Dermis blood vessel endothelial cell (primary cell): ENCODE measurements at regions not wholly inside any gene's neighbourhood (a gene's known extent, or its start where the extent isn't known, plus 50 kb on each side); places are given as distances from the start of the nearest gene placed in this dataset.

Experiments used
- DNase-seq: peaks from one replicate; pipeline ENCODE4 v3.0.0; 2010

DNA sequence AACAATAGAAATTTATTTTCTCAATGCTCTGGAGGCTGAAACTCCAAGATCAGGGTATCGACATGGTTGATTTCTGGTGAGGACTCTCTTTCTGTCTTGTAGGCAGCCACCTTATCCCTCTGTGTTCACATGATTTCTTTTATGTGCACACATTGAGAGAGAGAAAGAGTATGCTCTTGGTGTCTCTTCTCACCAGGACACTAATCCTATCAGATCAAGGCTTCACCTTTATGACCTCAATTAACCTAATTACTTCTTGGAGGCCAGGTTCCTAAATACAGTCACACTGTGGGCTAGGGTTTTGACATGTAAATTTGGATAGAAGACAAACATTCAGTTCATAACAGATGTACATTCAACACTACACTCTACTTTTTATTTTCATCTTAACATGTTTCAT, 1094.2 kb upstream of the ADGRL2 start:
- no peak for DNase-seq

DNA sequence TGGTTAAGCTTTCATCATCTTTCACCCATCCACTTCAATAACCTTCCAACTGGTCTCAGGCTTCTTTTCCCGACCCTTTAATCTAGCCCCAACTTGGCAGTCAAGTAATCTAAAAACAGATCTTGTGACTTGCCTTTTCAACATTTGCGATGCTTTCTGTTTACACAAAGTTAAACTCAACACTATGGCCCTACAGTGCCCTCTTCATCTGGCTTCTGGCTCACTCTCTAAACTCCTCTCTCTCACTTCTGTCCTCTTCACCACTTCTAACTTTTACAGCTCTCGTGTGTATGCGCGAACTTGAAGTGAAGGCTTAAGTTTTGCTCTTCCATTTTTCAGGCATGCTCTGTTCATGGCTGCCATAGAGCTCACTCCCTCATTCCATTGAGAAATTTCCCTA, 1122.3 kb upstream of the ADGRL2 start:
- no peak for DNase-seq

DNA sequence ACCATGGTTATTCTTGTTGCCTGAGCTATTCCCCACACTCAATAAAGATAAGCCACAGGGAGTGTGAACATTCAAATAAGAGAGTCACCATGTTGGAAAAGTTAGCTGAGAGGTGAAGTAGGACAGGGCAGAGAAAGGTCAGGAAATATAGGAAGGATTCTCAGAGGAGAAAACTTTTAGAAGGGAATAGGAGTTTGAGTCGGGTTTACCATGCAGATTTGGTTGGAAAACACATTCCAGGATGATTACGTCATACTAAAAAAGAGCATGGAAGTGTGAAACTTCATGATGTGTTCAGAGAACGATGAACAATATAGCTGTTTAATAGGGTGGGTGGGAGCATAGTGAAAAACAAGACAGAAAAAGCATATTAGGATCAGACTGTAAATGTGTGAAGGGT, 1125.3 kb upstream of the ADGRL2 start:
- no peak for DNase-seq

DNA sequence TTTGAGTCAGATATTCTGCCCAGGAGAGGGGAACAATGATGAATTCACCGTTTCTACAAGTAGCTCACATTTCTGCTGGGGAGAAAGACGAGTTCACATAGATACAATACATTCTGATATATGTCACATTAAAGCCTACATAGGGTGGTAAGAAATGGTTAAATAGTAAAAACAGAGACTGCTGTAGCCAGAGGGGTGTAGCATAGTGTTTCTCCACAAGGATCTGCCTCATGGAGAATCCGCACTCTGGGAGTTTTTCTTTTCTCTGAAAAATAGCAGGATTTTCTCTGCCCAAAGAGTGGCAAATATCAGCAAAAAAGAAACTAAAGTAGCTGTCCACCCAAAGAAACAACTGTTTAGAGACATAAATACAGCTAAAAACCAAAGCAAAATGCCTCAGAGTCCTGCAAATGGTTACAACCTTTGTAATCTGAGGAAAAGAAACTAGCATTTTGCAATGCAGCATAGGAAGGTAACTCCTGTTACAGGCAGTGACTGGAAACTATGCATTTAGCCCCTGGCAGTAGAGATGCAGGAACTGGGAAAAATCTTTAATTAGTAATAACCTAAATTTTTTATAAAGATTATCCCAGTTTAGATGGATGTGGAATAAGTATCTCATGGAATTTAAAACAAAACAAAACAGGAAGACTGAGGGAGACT, 1126.7 kb upstream of the ADGRL2 start:
- no peak for DNase-seq

DNA sequence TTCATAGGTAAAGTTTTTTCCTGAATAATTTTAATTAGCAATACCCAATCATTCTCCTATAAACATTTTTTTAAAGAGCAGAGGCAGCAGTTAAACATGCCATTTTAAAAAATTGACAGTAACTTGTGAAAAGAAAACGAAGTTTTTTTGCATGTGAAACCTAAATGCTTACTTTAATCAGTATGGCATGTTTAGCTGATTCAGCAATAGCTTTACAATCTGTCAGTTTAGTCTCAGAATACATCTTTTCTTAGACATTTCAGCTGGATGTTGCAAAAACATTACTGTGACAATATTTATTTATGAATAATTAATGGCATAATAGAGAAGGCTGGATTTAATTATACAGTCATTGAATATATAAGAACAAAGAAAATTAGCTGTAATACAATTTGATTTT, 1132.4 kb upstream of the ADGRL2 start:
- no peak for DNase-seq

DNA sequence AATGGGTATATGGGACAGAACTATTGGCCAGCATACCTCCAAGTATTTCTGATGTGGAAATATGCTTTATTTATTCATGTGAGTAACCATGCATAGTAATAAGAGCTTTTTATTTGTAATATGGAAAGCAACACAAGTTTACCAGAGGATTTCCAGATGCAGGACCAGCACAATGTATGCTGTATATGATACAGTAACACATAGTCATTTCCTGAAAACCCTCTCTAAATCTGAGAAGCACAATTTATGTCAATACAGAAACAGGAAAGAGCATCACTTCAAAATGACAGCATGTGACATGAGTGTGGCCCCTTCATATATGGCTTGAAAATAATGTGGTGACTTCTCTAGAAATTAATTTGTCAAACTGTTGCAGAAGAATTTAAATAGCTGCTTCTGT, 1134.7 kb upstream of the ADGRL2 start:
- DNase-seq: no peak

DNA sequence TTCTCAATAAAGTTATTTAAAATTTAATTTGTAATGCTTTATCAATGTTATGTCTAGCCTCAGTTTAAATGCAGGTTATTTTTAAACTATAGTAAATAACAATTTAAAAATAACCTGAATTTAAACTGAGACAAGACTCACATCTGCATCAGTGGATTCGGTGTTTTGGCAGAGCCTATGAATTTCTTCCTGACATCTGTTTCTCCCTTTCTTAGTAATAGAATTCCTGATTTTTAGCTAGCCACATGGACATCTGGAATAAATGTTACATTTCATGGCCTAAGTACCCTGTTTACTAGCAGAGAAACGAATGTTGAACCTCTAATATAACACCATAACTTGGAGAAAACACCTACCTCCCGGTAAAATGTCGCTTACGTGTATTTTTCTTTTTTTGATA, 1141.6 kb upstream of the ADGRL2 start:
- DNase-seq: no peak

DNA sequence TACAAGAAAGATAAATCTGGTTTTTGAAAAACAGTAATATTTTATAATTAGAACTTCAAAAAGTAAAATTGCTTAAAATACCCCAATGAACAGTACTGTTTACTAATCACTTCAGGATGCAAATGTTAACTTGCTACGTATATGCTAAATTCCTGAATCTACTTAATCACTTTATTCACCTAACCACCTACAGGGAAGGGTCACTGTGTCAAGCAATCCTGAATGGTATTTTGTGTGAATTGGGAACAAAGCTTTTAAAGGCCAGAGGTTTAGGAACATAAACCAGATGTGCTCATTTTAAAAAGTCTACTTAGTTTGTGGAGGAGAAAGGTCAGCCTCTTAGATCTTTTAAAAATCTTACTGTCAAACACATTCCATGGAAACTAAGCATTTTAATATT, 1143.0 kb upstream of the ADGRL2 start:
- no peak for DNase-seq

DNA sequence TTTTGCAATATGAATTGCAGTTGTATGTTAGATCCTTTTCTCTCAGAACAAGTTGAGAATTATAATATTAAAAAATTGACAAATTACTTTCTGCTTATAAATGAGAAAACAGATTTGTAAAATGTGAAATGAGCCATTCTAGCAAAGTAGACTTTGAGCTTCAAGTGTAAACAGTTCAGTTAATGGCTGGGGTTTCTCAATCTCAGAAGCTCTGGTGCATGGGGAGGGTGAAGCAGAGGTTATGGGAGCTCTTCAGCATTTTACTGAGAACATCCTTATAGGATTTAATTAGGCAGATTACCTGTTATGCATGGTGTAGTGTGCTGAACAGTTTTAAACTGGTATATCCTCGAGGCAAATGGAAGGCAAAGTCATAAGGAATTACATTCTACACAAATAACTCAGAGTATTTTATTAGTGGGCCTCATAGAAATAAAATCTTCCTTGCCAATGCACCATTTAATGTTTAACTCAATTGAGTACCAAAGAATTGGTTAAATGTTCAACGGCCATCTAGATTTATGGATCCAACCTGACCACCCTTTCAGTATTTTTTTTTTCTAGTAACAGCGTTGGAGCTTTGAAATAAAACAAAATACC, 1143.6 kb upstream of the ADGRL2 start:
- DNase-seq: no peak

DNA sequence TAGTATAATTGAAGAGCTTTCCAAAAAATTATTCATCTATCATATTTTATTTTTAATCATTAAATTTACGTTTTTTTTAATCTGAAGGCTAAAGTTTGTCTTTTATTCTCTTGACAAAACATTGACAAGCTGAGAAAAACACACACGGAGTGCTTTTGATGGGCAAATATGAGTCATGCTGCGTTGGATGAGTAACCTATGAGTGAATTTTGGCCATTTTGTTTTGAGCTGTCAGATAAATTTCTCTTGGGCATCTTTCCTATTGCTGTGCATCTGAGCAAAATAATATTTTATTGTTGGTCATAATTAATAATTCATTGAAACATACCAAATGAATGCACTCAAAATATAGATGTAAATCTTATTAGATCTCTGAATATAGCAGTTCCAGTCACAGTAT, 1144.1 kb upstream of the ADGRL2 start:
- no peak for DNase-seq

DNA sequence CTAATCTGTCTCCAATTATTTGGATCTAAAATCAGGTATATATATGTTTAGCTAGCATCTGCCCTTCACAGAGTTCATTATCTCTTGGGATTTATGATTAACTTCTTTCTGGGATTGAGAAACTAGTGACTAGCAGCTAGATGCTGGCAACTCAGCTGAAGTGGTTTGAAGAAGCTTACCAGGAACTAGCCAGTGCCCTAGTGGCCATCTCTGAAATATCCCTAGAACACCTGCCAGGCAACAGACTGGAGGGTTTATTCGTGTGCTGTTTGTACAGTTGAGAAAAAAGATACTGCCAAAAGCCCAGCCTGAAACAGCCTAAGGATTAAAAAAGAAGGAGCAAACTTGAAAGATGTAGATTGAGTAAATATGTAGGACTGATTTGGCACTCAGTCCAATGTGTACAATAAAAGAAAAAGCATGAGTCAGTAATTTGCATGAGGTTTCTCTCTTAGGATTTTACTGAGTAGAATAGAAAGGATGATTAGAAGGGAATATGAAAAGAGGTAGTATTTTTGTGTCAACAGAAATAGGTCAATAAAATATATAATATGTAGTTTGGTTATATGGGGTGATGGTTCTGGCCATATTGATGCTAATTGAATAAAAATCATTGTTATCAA, 1144.6 kb upstream of the ADGRL2 start:
- no peak for DNase-seq

DNA sequence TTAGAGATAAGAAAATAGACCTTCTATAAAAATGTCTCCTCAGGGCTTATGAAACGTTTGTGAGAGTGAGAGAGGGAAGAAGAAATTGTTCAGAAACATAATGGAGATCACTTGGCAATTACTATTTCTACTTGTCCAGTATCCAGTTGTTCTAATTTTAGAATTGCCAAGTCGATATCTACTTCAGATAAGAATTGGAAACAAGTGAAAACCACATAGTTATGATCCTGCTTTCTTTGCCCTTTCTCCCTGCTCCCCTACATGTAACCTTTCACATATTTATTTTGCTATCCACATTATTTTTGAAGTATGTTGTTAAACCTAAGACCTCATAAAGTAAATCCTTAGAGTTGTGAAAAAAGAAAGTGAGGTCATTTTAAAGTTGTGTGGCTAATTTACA, 1154.7 kb upstream of the ADGRL2 start:
- no peak for DNase-seq

DNA sequence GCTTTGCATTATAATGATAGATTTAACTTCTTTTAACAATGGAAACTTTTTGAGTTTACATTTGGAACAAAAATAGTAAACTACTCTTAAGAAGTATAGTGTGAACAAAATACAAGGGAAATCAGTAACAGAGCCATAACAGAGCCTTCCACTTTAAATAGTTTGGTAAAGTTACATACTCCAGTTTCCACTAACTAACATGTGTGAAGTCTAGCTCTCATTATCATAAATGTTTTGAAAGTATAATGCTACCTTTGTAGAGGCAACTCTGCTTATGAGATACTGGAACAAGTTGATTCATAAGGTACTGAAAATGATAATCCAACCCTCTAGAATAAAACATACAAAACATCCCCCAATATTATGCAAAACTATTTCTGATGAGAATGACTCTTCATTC, 1155.1 kb upstream of the ADGRL2 start:
- no peak for DNase-seq

DNA sequence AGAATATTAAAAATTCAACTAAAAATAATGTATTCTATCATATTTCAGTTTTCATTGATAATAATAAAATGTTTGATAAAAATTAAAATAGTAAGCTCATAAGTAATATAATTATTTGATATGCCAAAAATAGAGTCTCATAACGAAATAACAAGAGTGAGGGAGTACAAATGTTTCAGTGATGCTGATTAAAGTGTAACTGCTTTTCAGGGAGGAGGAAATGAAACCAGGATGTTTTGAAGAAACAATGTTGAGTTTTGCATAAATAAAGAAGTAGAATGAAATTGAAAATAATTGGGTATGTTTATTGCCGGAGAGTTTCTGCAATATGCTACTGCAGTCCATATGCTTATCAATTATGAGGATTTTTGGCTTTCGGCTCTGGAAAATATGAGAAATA, 1159.8 kb upstream of the ADGRL2 start:
- DNase-seq: no peak

DNA sequence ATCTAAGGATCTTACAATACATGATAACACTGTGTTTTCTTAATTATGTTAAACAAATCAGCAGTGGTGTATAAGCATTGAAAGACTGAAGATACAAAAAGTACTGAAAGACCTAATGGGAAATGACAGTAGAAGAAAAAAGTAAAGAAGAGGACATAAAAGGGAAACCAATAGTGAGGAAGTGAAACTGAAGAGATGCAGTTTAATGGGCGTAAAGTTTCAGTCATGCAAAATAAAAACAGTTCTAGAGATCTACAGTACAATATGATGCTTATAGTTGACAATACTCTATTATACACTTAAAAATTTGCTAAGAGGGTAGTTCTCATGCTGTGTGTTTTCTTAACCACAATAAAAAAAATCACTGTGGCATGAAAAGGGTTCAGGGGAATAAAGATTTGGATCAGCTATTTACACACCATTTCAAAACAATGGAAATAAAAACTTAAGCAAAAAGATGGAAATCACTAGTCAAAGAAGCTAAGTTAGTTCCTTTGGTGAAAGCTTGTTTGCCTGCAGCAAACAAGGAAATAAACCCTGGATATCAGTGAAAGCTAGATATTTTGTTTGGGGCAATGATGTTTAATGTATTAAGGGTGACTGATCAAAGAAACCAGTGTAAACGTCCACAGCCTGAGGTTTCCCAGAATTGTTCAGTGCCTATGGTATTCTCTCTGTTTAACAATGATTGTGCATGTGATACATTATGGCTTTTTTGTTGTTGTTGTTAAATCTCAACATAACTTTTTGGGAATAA, 1160.8 kb upstream of the ADGRL2 start:
- no peak for DNase-seq

DNA sequence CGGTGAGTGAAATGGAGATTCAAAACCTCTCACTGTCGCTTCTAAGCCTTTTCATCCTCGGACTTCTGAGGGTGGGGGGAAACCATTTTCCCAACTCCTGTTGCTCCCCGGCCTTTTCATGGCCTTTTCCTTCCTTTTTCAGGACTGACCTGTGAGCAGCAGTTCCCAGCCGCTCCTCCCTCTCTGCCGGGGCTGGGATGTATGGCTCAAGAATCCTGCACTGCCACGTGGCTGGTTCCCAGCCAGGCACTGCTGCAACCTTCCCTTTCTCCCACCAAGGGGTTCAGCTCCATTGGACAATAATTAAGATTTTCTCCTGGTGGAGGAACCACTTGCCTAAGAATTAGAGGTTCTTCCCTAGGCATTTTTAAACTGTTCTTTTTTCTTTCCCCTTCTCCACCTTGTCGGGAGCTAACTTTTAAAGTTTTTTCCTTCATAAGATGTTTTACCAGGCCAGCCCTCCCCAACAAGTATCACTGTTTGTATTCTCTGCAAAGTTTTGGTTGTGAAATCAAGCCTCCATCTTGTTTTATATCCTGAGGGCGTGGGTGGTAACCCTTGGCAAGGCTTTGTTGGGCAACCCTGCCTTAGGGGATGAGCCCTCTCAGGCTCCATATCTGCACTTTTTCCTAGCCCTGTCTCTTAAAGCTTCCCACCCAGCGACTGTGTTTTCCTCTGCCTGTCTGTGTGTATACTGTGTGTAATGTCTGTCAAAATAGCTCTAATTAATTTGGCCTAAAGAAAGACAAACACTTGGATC, 1166.6 kb upstream of the ADGRL2 start:
- no peak for DNase-seq

DNA sequence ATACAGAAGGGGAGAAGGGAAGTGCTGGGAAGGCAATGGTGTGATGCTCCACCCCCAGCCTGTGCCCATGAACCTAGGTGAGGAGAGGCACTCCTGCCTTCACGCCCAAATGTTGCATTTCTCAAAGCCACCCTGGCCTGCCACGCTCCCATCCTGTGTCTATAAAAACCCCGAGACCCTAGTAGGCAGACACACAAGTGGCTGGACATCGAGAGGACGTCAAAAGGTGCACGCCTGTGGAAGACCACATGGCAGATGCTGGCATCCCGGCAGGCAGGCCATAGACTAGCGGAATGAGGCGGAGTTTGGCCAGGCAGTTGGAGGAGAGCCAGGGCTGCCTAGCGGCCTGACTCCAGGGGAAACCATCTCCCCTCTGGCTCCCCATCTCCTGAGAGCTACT, 1168.5 kb upstream of the ADGRL2 start:
- DNase-seq: no peak

DNA sequence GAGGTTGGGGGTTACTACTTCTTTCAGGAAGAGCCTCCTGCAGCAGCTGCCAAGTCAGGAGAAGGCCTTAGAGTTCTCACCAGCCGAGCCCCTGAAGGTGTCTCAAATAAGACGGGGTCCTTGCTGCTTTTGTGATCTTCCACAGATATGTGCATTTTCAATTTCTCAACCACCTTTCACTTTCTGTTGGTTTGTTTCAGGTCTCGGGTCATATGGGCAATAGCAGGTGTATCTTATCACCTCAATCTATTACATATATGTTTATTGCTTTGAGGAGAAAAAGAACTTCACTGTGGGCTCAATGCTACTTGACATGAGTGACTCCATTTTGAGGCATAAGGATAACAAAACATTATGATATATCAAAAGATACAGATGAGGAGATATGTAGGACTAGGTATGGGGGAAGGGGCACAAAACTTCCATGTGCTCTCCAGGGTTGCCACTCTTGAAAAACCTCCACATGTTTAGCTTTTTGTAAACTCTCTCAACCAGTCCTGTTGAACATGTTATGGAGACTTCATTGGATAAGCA, 1171.4 kb upstream of the ADGRL2 start:
- DNase-seq: no peak

DNA sequence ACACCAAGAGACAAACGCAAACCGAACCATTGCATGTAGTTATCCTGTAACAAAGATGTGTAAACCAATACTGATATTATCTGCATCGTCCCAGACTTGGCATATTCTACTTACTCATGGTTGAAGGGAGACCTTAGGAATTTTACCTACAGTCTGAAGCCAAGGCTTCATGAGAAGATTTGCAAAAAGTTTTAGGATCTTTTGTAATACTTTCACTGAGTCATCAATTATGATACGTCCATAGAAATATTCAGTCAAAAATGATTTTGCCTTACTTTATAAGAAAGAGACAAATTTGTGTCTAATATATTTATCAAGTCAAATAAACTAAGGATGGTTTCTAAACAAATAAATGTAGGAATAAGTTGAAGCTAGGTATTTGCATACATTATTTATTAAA, 1176.1 kb upstream of the ADGRL2 start:
- no peak for DNase-seq

DNA sequence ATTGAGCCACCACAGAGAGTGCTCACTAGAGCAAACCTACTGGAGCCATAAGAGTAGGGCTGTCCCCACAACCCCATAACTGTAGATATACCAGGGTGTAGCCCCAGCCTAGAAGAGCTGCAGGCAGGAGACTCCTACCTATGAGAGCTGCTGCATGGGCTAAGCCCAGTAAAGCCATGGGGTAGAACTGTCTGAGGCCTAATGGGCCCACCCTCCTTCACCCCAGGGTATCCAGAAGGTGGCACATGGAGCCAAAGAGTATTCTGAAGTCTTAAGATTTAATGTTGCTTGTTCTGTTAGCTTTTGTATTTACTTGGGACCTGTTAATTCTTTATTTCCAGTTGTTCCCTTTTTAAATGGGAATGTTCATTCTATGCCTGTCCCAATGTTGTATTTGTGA, 1193.7 kb upstream of the ADGRL2 start:
- DNase-seq: no peak

DNA sequence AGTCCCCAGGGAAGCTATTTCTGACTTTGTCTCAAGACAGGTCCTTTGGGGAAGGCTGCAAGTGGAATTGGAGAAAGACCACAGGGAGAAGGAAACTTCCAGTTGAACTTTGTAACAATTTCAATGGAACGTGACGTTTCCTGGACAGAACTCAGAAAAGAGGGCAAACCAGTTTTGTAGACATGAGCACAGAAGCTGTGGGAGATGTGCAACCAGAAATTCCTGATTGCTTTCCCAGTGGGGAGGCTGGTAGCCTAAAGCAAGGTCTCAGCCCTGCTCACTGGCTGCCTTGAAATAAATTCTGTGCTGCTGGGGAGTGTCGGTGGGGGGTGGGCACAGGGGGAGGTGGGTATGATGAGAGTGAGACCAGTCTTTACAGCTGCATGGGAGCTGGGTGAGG, 1206.7 kb upstream of the ADGRL2 start:
- DNase-seq: no peak

DNA sequence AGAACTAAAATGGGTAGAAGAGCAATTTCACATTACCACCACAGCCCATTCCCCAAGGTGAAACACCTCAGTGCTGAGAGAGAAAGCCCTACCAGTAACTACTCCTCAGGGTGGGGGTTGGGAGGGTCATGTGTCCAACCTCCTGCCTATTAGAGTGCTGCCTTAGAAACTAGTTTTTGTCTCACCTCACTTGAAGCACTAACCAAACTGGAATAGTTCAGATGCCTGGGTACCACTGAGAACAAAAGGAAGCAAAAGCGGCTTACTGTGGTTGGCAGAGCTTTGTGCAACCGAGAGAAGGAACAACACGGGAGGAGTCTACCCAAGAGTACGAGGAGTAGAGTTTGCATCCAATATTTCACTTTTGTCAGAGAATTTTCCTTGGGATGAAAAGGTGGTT, 1207.5 kb upstream of the ADGRL2 start:
- DNase-seq: no peak

DNA sequence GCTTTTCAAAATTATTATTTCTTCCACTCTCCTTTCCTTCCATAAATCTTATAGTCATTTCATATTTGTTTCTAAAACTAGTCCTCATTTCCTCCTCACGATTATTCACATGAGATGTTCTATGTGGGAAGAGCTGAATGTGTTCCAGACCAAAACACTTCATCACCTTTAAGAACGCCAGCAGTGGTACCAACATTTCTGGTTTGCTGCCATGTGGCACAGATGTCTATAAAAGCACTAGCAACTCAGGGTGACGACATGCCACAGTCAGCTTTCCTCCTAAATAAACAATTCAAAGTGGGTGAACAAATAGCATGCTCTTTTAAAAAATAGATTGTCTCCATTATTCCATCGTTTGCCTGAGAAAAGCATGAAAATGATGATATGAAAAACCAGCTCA, 1217.8 kb upstream of the ADGRL2 start:
- no peak for DNase-seq
